ENCODE measurements at regions not wholly inside any gene's neighbourhood (a gene's known extent, or its start where the extent isn't known, plus 50 kb on each side); places are given as distances from the start of the nearest gene placed in this dataset.

GRCh38 chr4:164424846-164425245 is 329.1 kb upstream of the SMIM31 start:
- Mint-ChIP-seq H3K36me3 (ENCODE audit: low read depth) (no peaks in the 10 kb centered on the region), H3K4me3 (no peak overlapping the region), H3K27ac (no peak overlapping the region), H3K27me3 (ENCODE audit: low read depth) (no peaks in the 10 kb centered on the region), H3K4me1 (ENCODE audit: low read depth) (no peaks in the 10 kb centered on the region), H3K9me3 (peaks cover 3% of the 10 kb centered on the region)

GRCh38 chr4:164428561-164428960 is 325.4 kb upstream of the SMIM31 start:
- H3K27ac Mint-ChIP-seq, result no peak overlapping the region
- H3K36me3 Mint-ChIP-seq (ENCODE audit: low read depth), result no peaks in the 10 kb centered on the region
- no peaks in the 10 kb centered on the region for H3K27me3 Mint-ChIP-seq (ENCODE audit: low read depth)
- H3K4me1 Mint-ChIP-seq (ENCODE audit: low read depth), result no peaks in the 10 kb centered on the region
- H3K4me3 Mint-ChIP-seq, result no peak overlapping the region
- H3K9me3 Mint-ChIP-seq, result peaks cover 5% of the 10 kb centered on the region

GRCh38 chr4:164438321-164438720 is 315.6 kb upstream of the SMIM31 start:
- no peak overlapping the region for H3K4me3 Mint-ChIP-seq
- H3K36me3 Mint-ChIP-seq (ENCODE audit: low read depth), result no peaks in the 10 kb centered on the region
- no peaks in the 10 kb centered on the region for H3K27me3 Mint-ChIP-seq (ENCODE audit: low read depth)
- no peak overlapping the region for H3K27ac Mint-ChIP-seq
- H3K4me1 Mint-ChIP-seq (ENCODE audit: low read depth), result no peaks in the 10 kb centered on the region
- H3K9me3 Mint-ChIP-seq, result no peaks in the 10 kb centered on the region

- Mint-ChIP-seq H3K9me3 (no peaks in the 10 kb centered on the region), H3K36me3 (ENCODE audit: low read depth) (no peaks in the 10 kb centered on the region), H3K4me1 (ENCODE audit: low read depth) (no peaks in the 10 kb centered on the region), H3K27ac (no peak overlapping the region), H3K27me3 (ENCODE audit: low read depth) (no peaks in the 10 kb centered on the region), H3K4me3 (no peak overlapping the region)
These were observed 314.9 kb upstream of the SMIM31 start for GRCh38 chr4:164439037-164439436.

- no peaks in the 10 kb centered on the region for H3K4me1 Mint-ChIP-seq (ENCODE audit: low read depth)
- no peaks in the 10 kb centered on the region for H3K36me3 Mint-ChIP-seq (ENCODE audit: low read depth)
- no peaks in the 10 kb centered on the region for H3K9me3 Mint-ChIP-seq
- H3K27me3 Mint-ChIP-seq (ENCODE audit: low read depth), result no peaks in the 10 kb centered on the region
- H3K27ac Mint-ChIP-seq, result no peak overlapping the region
- H3K4me3 Mint-ChIP-seq, result no peak overlapping the region
These were observed 313.7 kb upstream of the SMIM31 start for GRCh38 chr4:164440199-164440598.

- no peaks in the 10 kb centered on the region for H3K4me1 Mint-ChIP-seq (ENCODE audit: low read depth)
- no peak overlapping the region for H3K4me3 Mint-ChIP-seq
- no peaks in the 10 kb centered on the region for H3K9me3 Mint-ChIP-seq
- H3K36me3 Mint-ChIP-seq (ENCODE audit: low read depth), result no peaks in the 10 kb centered on the region
- no peaks in the 10 kb centered on the region for H3K27me3 Mint-ChIP-seq (ENCODE audit: low read depth)
- no peak overlapping the region for H3K27ac Mint-ChIP-seq
These were observed 312.8 kb upstream of the SMIM31 start for GRCh38 chr4:164441109-164441508.

GRCh38 chr4:164442180-164442579 is 311.8 kb upstream of the SMIM31 start:
- Mint-ChIP-seq H3K27me3 (ENCODE audit: low read depth) (no peaks in the 10 kb centered on the region), H3K4me3 (no peak overlapping the region), H3K27ac (no peak overlapping the region), H3K36me3 (ENCODE audit: low read depth) (no peaks in the 10 kb centered on the region), H3K9me3 (no peaks in the 10 kb centered on the region), H3K4me1 (ENCODE audit: low read depth) (no peaks in the 10 kb centered on the region)

- H3K27ac Mint-ChIP-seq, result no peak overlapping the region
- H3K27me3 Mint-ChIP-seq (ENCODE audit: low read depth), result no peaks in the 10 kb centered on the region
- no peak overlapping the region for H3K4me3 Mint-ChIP-seq
- no peaks in the 10 kb centered on the region for H3K4me1 Mint-ChIP-seq (ENCODE audit: low read depth)
- H3K9me3 Mint-ChIP-seq, result no peaks in the 10 kb centered on the region
- no peaks in the 10 kb centered on the region for H3K36me3 Mint-ChIP-seq (ENCODE audit: low read depth)
These were observed 307.4 kb upstream of the SMIM31 start for GRCh38 chr4:164446516-164446915.

- no peak overlapping the region for H3K4me3 Mint-ChIP-seq
- no peaks in the 10 kb centered on the region for H3K36me3 Mint-ChIP-seq (ENCODE audit: low read depth)
- H3K27me3 Mint-ChIP-seq (ENCODE audit: low read depth), result no peaks in the 10 kb centered on the region
- no peaks in the 10 kb centered on the region for H3K4me1 Mint-ChIP-seq (ENCODE audit: low read depth)
- no peaks in the 10 kb centered on the region for H3K9me3 Mint-ChIP-seq
- H3K27ac Mint-ChIP-seq, result no peak overlapping the region
These were observed 292.0 kb upstream of the SMIM31 start for GRCh38 chr4:164461901-164462300.

- Mint-ChIP-seq H3K4me3 (no peak overlapping the region), H3K4me1 (ENCODE audit: low read depth) (no peaks in the 10 kb centered on the region), H3K36me3 (ENCODE audit: low read depth) (no peaks in the 10 kb centered on the region), H3K9me3 (no peaks in the 10 kb centered on the region), H3K27ac (no peak overlapping the region), H3K27me3 (ENCODE audit: low read depth) (no peaks in the 10 kb centered on the region)
These were observed 291.5 kb upstream of the SMIM31 start for GRCh38 chr4:164462471-164462870.

- Mint-ChIP-seq H3K9me3 (no peaks in the 10 kb centered on the region), H3K4me1 (ENCODE audit: low read depth) (no peaks in the 10 kb centered on the region), H3K36me3 (ENCODE audit: low read depth) (no peaks in the 10 kb centered on the region)
These were observed 289.6 kb upstream of the SMIM31 start for GRCh38 chr4:164464313-164464712.

GRCh38 chr4:164467493-164467892 is 286.4 kb upstream of the SMIM31 start:
- no peaks in the 10 kb centered on the region for H3K4me1 Mint-ChIP-seq (ENCODE audit: low read depth)
- H3K9me3 Mint-ChIP-seq, result no peaks in the 10 kb centered on the region
- no peak overlapping the region for H3K4me3 Mint-ChIP-seq

More at GRCh38 chr4:164464313-164464712, 289.6 kb upstream of the SMIM31 start:
- H3K27ac Mint-ChIP-seq, result no peak overlapping the region
- H3K27me3 Mint-ChIP-seq (ENCODE audit: low read depth), result no peaks in the 10 kb centered on the region
- H3K4me3 Mint-ChIP-seq, result no peak overlapping the region

GRCh38 chr4:164481306-164482091 is 272.4 kb upstream of the SMIM31 start:
- Mint-ChIP-seq H3K9me3 (no peaks in the 10 kb centered on the region), H3K36me3 (ENCODE audit: low read depth) (no peaks in the 10 kb centered on the region), H3K27ac (no peak overlapping the region), H3K4me1 (ENCODE audit: low read depth) (no peaks in the 10 kb centered on the region), H3K4me3 (no peak overlapping the region), H3K27me3 (ENCODE audit: low read depth) (no peaks in the 10 kb centered on the region)

More at GRCh38 chr4:164467493-164467892, 286.4 kb upstream of the SMIM31 start:
- H3K27me3 Mint-ChIP-seq (ENCODE audit: low read depth), result no peaks in the 10 kb centered on the region
- H3K36me3 Mint-ChIP-seq (ENCODE audit: low read depth), result no peaks in the 10 kb centered on the region
- no peak overlapping the region for H3K27ac Mint-ChIP-seq

GRCh38 chr4:164482092-164482404 is 271.9 kb upstream of the SMIM31 start:
- Mint-ChIP-seq H3K4me3 (no peak overlapping the region), H3K9me3 (peaks cover 2% of the 10 kb centered on the region), H3K27ac (no peak overlapping the region), H3K4me1 (ENCODE audit: low read depth) (no peaks in the 10 kb centered on the region), H3K27me3 (ENCODE audit: low read depth) (no peaks in the 10 kb centered on the region), H3K36me3 (ENCODE audit: low read depth) (no peaks in the 10 kb centered on the region)

- no peaks in the 10 kb centered on the region for H3K27me3 Mint-ChIP-seq (ENCODE audit: low read depth)
- no peak overlapping the region for H3K4me3 Mint-ChIP-seq
- no peaks in the 10 kb centered on the region for H3K4me1 Mint-ChIP-seq (ENCODE audit: low read depth)
- H3K36me3 Mint-ChIP-seq (ENCODE audit: low read depth), result no peaks in the 10 kb centered on the region
- H3K9me3 Mint-ChIP-seq, result peaks cover 4% of the 10 kb centered on the region
- no peak overlapping the region for H3K27ac Mint-ChIP-seq
These were observed 271.2 kb upstream of the SMIM31 start for GRCh38 chr4:164482758-164483157.

GRCh38 chr4:164483711-164484110 is 270.2 kb upstream of the SMIM31 start:
- Mint-ChIP-seq H3K9me3 (peaks cover 4% of the 10 kb centered on the region), H3K27ac (no peak overlapping the region), H3K4me1 (ENCODE audit: low read depth) (no peaks in the 10 kb centered on the region), H3K36me3 (ENCODE audit: low read depth) (no peaks in the 10 kb centered on the region), H3K27me3 (ENCODE audit: low read depth) (no peaks in the 10 kb centered on the region), H3K4me3 (no peak overlapping the region)
